Endothelial cell of umbilical vein (primary cell): ENCODE measurements at regions not wholly inside any gene's neighbourhood (a gene's known extent, or its start where the extent isn't known, plus 50 kb on each side); places are given as distances from the start of the nearest gene placed in this dataset.

Experiments used
- BruUV-seq: library from RNA; stranded (reverse); fragments of 400-500 nt; replicated peaks from 2 replicates; lab custom pipeline; 2021; lab: Mats Ljungman, UMichigan
- CTCF ChIA-PET: fragments of 300-600, 350-600 bp; sonication (Branson Sonifier 250); formaldehyde crosslinking; loops from one replicate; lab custom pipeline; 2021; ENCODE audit warnings: antibody characterized with exemption, inconsistent platforms; lab: Charles Lee
- POLR2A ChIA-PET: fragments of 300-600, 350-600 bp; sonication (Branson Sonifier 250); formaldehyde crosslinking; loops from one replicate; lab custom pipeline; 2021; ENCODE audit warnings: antibody characterized with exemption, inconsistent platforms; lab: Charles Lee
- DNase-seq: peaks from one replicate; pipeline ENCODE4 v3.0.0-alpha.2; 2011; ENCODE audit warnings: low read depth, low spot score
- FAIRE-seq: peaks from 2 replicates; lab custom pipeline; 2011; peaks lifted over from hg19 to GRCh38; lab: Jason Lieb, UNC
- H2AFZ ChIP-seq: 2 replicates; pipeline ENCODE4 v1.6.0; 2012; ENCODE audit warnings: low read depth, low read length, control low read depth, inconsistent platforms
- H3K27ac ChIP-seq: 2 replicates; pipeline ENCODE4 v1.5.1; 2011; ENCODE audit warnings: low read depth, mild to moderate bottlenecking, control low read depth, low read length, moderate library complexity; ENCODE audit not compliant: insufficient read depth
- H3K27me3 ChIP-seq, 2 experiments: 2 replicates each; pipeline versions ENCODE4 v1.6.0 to v1.6.1; 2011; ENCODE audit warnings: low read length in 2 of 2, mixed read lengths in 1 of 2; ENCODE audit not compliant: control insufficient read depth in 2 of 2, insufficient read depth in 2 of 2
- H3K36me3 ChIP-seq, 2 experiments: 2 replicates in 1 of 2; 3 replicates in 1 of 2; pipeline ENCODE4 v1.5.1; 2011; ENCODE audit warnings: low read length in 2 of 2, mild to moderate bottlenecking in 1 of 2, moderate library complexity in 1 of 2; ENCODE audit not compliant: control insufficient read depth in 2 of 2, insufficient read depth in 2 of 2; ENCODE audit errors: extremely low read depth in 1 of 2
- H3K4me1 ChIP-seq: 3 replicates; pipeline ENCODE4 v1.5.1; 2011; ENCODE audit warnings: mild to moderate bottlenecking, low read length; ENCODE audit not compliant: control insufficient read depth, insufficient read depth; ENCODE audit errors: extremely low read depth
- H3K4me2 ChIP-seq: 2 replicates; pipeline ENCODE4 v1.6.1; 2011; ENCODE audit warnings: low read length, control low read depth, mixed read lengths; ENCODE audit not compliant: insufficient read depth
- H3K4me3 ChIP-seq, 3 experiments: fragments of 200-600 bp in 1 of 3; sonication (generic), shearing (Covaris generic) in 1 of 3; replicated peaks in 1 of 3; 2 replicates each; pipeline ENCODE4 v1.5.1; 2011 to 2016; ENCODE audit warnings: control low read depth in 3 of 3, low read length in 3 of 3, mild to moderate bottlenecking in 2 of 3, inconsistent platforms in 1 of 3, low read depth in 1 of 3, moderate library complexity in 1 of 3; ENCODE audit not compliant: insufficient read depth in 1 of 3
- H3K79me2 ChIP-seq: 2 replicates; pipeline ENCODE4 v1.6.0; 2012; ENCODE audit warnings: low read length, inconsistent platforms; ENCODE audit not compliant: control insufficient read depth, insufficient read depth
- H3K9ac ChIP-seq: replicated peaks from 2 replicates; pipeline ENCODE3; 2011; ENCODE audit warnings: low read length, control low read depth; ENCODE audit not compliant: insufficient read depth; ENCODE audit errors: extremely low read depth
- H3K9me1 ChIP-seq: replicated peaks from 3 replicates; pipeline ENCODE4 v1.6.0; 2011; ENCODE audit warnings: mild to moderate bottlenecking, low read length; ENCODE audit not compliant: control insufficient read depth, insufficient read depth; ENCODE audit errors: extremely low read depth
- H3K9me3 ChIP-seq: replicated peaks from 2 replicates; pipeline ENCODE4 v1.5.1; 2012; ENCODE audit warnings: low read length, inconsistent platforms; ENCODE audit not compliant: control insufficient read depth, insufficient read depth
- H4K20me1 ChIP-seq: replicated peaks from 2 replicates; pipeline ENCODE3; 2011; ENCODE audit warnings: mild to moderate bottlenecking, low read length; ENCODE audit not compliant: control insufficient read depth, insufficient read depth; ENCODE audit errors: extremely low read depth
- EZH2 ChIP-seq: IDR thresholded peaks from 2 replicates; pipeline ENCODE4 v1.6.1; 2012; ENCODE audit warnings: borderline replicate concordance, low read depth, mild to moderate bottlenecking, moderate library complexity, low read length, inconsistent platforms; ENCODE audit not compliant: severe bottlenecking
- FOS ChIP-seq: IDR thresholded peaks from 2 replicates; pipeline ENCODE4 v1.6.1; 2011; ENCODE audit warnings: mild to moderate bottlenecking, low read length, moderate library complexity, borderline replicate concordance; ENCODE audit not compliant: insufficient read depth
- GATA2 ChIP-seq: IDR thresholded peaks from 2 replicates; pipeline ENCODE4 v1.7.0; 2011; ENCODE audit warnings: low read depth, mild to moderate bottlenecking, moderate library complexity, mixed read lengths, low read length; ENCODE audit not compliant: insufficient read length, insufficient read depth
- JUN ChIP-seq: IDR thresholded peaks from 2 replicates; pipeline ENCODE4 v1.6.1; 2011; ENCODE audit warnings: borderline replicate concordance, low read depth; ENCODE audit not compliant: insufficient read length, insufficient read depth
- MYC ChIP-seq: IDR thresholded peaks from one replicate; pipeline ENCODE4 v1.6.1; 2011; ENCODE audit warnings: mild to moderate bottlenecking, low read depth, low read length
- POLR2A ChIP-seq: IDR thresholded peaks from 2 replicates; pipeline ENCODE4 v1.6.1; 2012; ENCODE audit warnings: low read depth, mild to moderate bottlenecking, control low read depth, low read length
- POLR2AphosphoS5 ChIP-seq: IDR thresholded peaks from 2 replicates; pipeline ENCODE4 v1.6.1; 2012; ENCODE audit warnings: low read depth, mild to moderate bottlenecking, control low read depth, low read length, moderate library complexity; ENCODE audit not compliant: insufficient read depth
- dilution Hi-C: fragments of 300-500 bp; cut with MboI; formaldehyde crosslinking; loops from one replicate; pipeline ENCODE4 v1.15.0; 2019; ENCODE audit warnings: low sequenced_read_pairs; ENCODE audit not compliant: extremely low pct_ligation_motif_present
- intact Hi-C: fragments of 100-400 bp; cut with micrococcal nuclease; formaldehyde crosslinking; loops from one replicate; pipeline ENCODE4 v1.10.0; 2022
- TF ChIP-seq, protein P1 (sequence below), 2 donors: IDR thresholded peaks; 1 replicate in 1 of 2; 2 replicates in 1 of 2; pipeline ENCODE4 v1.5.1; 2011; ENCODE audit warnings: low read length in 2 of 2, mild to moderate bottlenecking in 2 of 2, moderate library complexity in 2 of 2, control low read depth in 1 of 2, inconsistent platforms in 1 of 2, low read depth in 1 of 2; ENCODE audit not compliant: insufficient read depth in 1 of 2; ENCODE audit errors: extremely low read depth in 1 of 2
- TF ChIP-seq, protein P2 (sequence below): IDR thresholded peaks from 2 replicates; pipeline ENCODE4 v1.6.1; 2011; ENCODE audit not compliant: insufficient read depth, insufficient read length

DNA sequence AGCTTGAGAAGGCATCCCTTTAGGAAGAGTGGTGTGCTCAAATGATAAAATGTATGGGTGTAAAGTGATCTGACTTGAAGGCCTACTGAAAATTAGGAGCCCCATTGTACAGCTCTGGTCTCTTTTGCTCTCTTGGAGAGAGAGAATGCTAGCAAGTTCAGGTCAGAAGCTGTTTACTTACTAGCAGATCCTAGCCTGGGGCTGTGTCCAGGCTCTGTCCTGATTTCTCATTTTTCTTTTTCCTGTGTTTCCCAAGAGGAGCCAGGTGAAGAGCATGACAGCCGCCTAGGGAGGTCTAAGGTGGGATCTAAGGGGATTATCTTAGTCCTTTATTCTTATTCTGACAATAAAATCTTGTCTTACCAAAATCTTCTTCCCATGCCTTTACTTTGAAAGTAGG lies 272.8 kb downstream of the NNT start:
- Histone ChIP-seq H3K4me2 (no peak overlapping the region), H4K20me1 (no peaks in the 10 kb centered on the region), H3K9me3 (no peaks in the 10 kb centered on the region), H2AFZ (no peak overlapping the region), H3K79me2 (no peaks in the 10 kb centered on the region), H3K4me1 (no peaks in the 10 kb centered on the region), H3K9me1 (no peaks in the 10 kb centered on the region), H3K27ac (no peak overlapping the region), H3K4me3 (no peak overlapping the region), H3K27me3 (no peaks in the 10 kb centered on the region), H3K36me3 (no peaks in the 10 kb centered on the region), H3K9ac (no peak overlapping the region)
- POLR2A ChIA-PET = no interaction called here
- no peak for FAIRE-seq
- no peak for DNase-seq
- dilution Hi-C loops (no loop called here), intact Hi-C loops (no loop called here)
- CTCF ChIA-PET = no interaction called here
- no TSS peak for BruUV-seq
- TF ChIP-seq MYC (no peak), POLR2A (no peak), JUN (no peak), GATA2 (no peak), FOS (no peak), EZH2 (no peak), POLR2AphosphoS5 (no peak)
- TF ChIP-seq, protein P1, sequence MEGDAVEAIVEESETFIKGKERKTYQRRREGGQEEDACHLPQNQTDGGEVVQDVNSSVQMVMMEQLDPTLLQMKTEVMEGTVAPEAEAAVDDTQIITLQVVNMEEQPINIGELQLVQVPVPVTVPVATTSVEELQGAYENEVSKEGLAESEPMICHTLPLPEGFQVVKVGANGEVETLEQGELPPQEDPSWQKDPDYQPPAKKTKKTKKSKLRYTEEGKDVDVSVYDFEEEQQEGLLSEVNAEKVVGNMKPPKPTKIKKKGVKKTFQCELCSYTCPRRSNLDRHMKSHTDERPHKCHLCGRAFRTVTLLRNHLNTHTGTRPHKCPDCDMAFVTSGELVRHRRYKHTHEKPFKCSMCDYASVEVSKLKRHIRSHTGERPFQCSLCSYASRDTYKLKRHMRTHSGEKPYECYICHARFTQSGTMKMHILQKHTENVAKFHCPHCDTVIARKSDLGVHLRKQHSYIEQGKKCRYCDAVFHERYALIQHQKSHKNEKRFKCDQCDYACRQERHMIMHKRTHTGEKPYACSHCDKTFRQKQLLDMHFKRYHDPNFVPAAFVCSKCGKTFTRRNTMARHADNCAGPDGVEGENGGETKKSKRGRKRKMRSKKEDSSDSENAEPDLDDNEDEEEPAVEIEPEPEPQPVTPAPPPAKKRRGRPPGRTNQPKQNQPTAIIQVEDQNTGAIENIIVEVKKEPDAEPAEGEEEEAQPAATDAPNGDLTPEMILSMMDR (IDR thresholded peaks at IDR 0.05; ENCODE audit: extremely low read depth in 1 of 2, insufficient read depth in 1 of 2, low read depth in 1 of 2, low read length in 2 of 2) = no peak
- TF ChIP-seq, protein P2, sequence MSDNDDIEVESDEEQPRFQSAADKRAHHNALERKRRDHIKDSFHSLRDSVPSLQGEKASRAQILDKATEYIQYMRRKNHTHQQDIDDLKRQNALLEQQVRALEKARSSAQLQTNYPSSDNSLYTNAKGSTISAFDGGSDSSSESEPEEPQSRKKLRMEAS = no peak
